ENCODE measurements at regions not wholly inside any gene's neighbourhood (a gene's known extent, or its start where the extent isn't known, plus 50 kb on each side); places are given as distances from the start of the nearest gene placed in this dataset.

DNA sequence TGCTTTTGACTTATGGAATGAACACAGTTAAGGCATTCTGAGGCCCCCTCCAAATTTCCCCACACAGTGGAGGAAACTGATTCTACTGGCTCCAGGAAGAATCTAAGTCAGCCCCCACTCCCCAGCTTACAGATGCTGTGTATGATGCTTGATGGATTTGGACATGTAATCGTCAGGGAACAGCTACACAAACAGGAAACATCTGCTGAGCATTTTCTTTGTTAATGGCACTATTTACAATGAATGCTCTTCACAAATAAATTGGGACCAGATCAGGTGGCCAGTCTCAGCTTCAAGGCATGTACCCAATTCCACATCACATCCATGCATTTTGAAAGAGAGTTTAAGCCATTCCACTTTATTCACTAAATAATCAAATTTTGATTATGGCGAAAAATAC is 562.3 kb downstream of the SOX11 start:
- Histone ChIP-seq H3K4me3 (no peak overlapping the region), H3K27ac (no peak overlapping the region), H3K4me1 (no peaks in the 10 kb centered on the region), H3K36me3 (no peaks in the 10 kb centered on the region), H3K27me3 (no peaks in the 10 kb centered on the region), H3K9me3 (no peaks in the 10 kb centered on the region)
- no peak for DNase-seq
- WGBS, 2 donors, result 0 to 12% methylated on average over 2 of the region's 2 CpGs
- intact Hi-C loops (cut with DNase I), result no loop called here
- TF ChIP-seq POLR2A (IDR thresholded peaks at IDR 0.05), result no peak

DNA sequence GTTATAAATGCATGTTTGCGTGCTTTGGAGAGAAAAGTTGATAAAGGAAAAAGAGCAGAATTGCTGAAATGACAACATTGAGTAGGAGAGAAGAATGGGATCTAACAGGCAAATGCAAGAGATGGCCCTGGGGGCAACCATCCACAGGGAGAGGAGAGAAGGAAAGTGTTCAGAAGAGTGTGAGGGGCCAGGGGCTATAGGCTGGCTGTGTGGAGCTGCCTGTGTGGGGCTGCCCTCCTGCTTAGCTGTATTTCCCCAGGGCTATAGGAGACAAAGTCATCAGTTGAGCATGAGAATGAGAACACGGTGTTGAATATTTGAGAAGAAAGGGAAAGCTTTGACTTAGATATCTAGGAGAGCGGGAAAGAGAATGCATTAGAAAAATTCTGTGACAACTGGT is 572.0 kb downstream of the SOX11 start:
- H3K9me3 ChIP-seq, result no peaks in the 10 kb centered on the region
- H3K36me3 ChIP-seq, result no peaks in the 10 kb centered on the region
- no peaks in the 10 kb centered on the region for H3K27me3 ChIP-seq
- no peaks in the 10 kb centered on the region for H3K4me1 ChIP-seq
- TF ChIP-seq, protein P1, sequence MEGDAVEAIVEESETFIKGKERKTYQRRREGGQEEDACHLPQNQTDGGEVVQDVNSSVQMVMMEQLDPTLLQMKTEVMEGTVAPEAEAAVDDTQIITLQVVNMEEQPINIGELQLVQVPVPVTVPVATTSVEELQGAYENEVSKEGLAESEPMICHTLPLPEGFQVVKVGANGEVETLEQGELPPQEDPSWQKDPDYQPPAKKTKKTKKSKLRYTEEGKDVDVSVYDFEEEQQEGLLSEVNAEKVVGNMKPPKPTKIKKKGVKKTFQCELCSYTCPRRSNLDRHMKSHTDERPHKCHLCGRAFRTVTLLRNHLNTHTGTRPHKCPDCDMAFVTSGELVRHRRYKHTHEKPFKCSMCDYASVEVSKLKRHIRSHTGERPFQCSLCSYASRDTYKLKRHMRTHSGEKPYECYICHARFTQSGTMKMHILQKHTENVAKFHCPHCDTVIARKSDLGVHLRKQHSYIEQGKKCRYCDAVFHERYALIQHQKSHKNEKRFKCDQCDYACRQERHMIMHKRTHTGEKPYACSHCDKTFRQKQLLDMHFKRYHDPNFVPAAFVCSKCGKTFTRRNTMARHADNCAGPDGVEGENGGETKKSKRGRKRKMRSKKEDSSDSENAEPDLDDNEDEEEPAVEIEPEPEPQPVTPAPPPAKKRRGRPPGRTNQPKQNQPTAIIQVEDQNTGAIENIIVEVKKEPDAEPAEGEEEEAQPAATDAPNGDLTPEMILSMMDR (IDR thresholded peaks at IDR 0.05), result no peak
- no peak for TF ChIP-seq POLR2A (IDR thresholded peaks at IDR 0.05)
- no peak overlapping the region for H3K27ac ChIP-seq
- no peak overlapping the region for H3K4me3 ChIP-seq
- intact Hi-C loops (cut with DNase I), result no loop called here
- WGBS, 2 donors, result 80% methylated on average over 3 of the region's 3 CpGs
- no peak for DNase-seq

DNA sequence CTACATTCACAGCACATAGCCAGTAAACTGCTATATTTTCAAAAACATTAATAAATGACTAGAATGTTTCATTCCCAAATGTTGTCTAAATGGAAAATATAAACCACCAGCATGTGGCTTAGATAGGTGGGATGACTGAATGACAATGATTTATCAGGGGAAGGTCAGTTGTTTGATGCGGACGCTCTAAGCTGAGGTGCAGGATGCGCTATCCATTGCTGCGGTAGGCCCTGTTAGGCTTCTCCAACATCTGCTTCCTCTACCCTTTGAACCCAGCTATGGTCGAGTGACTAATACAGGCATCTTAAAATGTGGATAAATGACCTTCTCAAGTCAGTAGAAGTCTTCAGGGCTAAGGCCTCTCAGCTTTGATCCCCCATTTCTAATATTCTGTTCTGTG is 584.2 kb downstream of the CMPK2 start:
- H3K27me3 ChIP-seq, result no peaks in the 10 kb centered on the region
- H3K27ac ChIP-seq, result no peak overlapping the region
- H3K4me1 ChIP-seq, result no peaks in the 10 kb centered on the region
- no peak for TF ChIP-seq POLR2A (IDR thresholded peaks at IDR 0.05)
- TF ChIP-seq, protein P1 (IDR thresholded peaks at IDR 0.05), result no peak
- no peaks in the 10 kb centered on the region for H3K36me3 ChIP-seq
- no peak for DNase-seq
- intact Hi-C loops (cut with DNase I), result no loop called here
- 77 to 79% methylated on average over 5 of the region's 5 CpGs for WGBS, 2 donors
- H3K4me3 ChIP-seq, result no peak overlapping the region
- H3K9me3 ChIP-seq, result peaks cover 0 to 6% (median 0%) of the 10 kb centered on the region in 3 donors

DNA sequence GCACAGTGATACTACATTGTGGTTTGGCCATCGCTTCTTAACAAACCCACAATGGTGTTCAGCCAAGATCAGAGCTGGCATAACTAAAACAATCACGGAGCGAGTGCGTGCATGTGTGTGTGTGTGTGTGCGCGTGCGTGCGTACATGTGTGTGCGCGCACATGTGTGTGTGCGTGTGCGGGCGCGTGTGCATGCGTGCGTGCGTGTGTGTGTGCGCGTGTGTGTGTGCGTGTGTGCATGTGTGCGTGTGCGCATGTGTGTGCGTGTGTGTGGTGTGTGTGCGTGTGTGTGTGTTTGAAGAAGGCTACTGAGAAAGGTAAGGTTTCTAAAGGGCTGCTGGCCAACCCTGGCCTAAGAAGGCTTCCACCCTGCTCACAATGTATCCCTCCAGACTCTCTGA is 582.4 kb downstream of the CMPK2 start:
- Histone ChIP-seq H3K27me3 (no peaks in the 10 kb centered on the region), H3K27ac (no peak overlapping the region), H3K36me3 (no peaks in the 10 kb centered on the region), H3K4me1 (no peaks in the 10 kb centered on the region), H3K9me3 (peaks cover 0 to 6% (median 0%) of the 10 kb centered on the region in 3 donors), H3K4me3 (no peak overlapping the region)
- TF ChIP-seq POLR2A (IDR thresholded peaks at IDR 0.05), result no peak
- TF ChIP-seq, protein P1 (IDR thresholded peaks at IDR 0.05), result no peak
- no peak for DNase-seq
- WGBS, 2 donors, result 79% methylated on average over 24 of the region's 24 CpGs
- intact Hi-C loops (cut with DNase I), result no loop called here

DNA sequence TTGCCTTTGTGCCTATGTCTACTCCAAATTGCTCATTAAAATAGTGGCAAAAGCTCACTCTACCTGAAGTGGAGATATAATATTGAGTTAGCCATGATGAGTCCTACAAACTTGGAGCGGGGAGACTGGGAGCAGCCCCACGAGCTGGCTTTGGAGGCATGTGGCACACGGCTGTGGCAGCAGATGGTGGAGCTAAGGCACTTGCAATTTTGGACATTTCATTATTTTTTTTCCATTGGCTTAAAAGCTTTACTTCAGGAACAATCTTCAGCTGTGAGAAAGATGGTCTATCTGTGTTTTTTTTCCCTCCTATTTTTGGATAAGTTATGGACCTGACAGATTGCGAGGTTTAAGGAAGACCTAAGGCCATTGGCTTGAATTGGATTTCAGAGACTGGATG is 578.3 kb downstream of the CMPK2 start:
- Histone ChIP-seq H3K4me1 (no peaks in the 10 kb centered on the region), H3K27me3 (no peaks in the 10 kb centered on the region), H3K27ac (no peak overlapping the region), H3K4me3 (no peak overlapping the region), H3K36me3 (no peaks in the 10 kb centered on the region), H3K9me3 (peaks cover 0 to 8% (median 0%) of the 10 kb centered on the region in 3 donors)
- TF ChIP-seq POLR2A (IDR thresholded peaks at IDR 0.05), result no peak
- TF ChIP-seq, protein P1 (IDR thresholded peaks at IDR 0.05), result no peak
- intact Hi-C loops (cut with DNase I), result no loop called here
- no peak for DNase-seq
- 73 to 80% methylated on average over 4 of the region's 4 CpGs for WGBS, 2 donors

DNA sequence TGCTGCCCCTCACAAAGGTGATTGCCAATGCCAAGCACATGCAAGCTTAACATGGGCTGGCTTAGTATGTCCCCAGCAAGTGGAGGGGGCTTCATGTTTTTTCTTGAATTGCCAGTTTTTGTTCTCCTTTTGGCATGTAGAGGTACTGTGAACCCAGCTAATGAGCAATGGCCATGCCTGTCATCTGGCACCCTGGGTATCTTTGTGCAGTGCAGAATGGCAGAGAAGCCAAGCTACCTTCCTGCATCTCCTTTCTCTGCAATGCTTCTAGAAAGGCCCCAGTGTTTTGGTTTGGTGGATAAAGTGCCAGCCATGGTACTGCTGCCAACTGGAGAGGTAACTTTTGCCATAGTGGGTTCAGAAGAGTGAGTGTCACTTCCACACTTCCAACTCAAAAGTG is 576.9 kb downstream of the CMPK2 start:
- intact Hi-C loops (cut with DNase I), result no loop called here
- Histone ChIP-seq H3K4me1 (no peaks in the 10 kb centered on the region), H3K27ac (no peak overlapping the region), H3K4me3 (no peak overlapping the region), H3K36me3 (no peaks in the 10 kb centered on the region), H3K27me3 (no peaks in the 10 kb centered on the region), H3K9me3 (peaks cover 0 to 8% (median 0%) of the 10 kb centered on the region in 3 donors)
- TF ChIP-seq, protein P1 (IDR thresholded peaks at IDR 0.05), result no peak
- TF ChIP-seq POLR2A (IDR thresholded peaks at IDR 0.05), result no peak
- DNase-seq, result no peak

All from esophagus squamous epithelium (tissue), 5 donors.